WTC11 (cell line): ENCODE measurements at regions not wholly inside any gene's neighbourhood (a gene's known extent, or its start where the extent isn't known, plus 50 kb on each side); places are given as distances from the start of the nearest gene placed in this dataset.

Experiments
- ATAC-seq: fragments of 200-7000 bp; cut with Tn5 transposase; 2 replicates; pipeline ENCODE4 v1.10.0; 2021; ENCODE audit warnings: mild to moderate bottlenecking, moderate library complexity
- CTCF ChIA-PET: fragments of 300-600 bp; sonication (Branson Sonifier 250); formaldehyde crosslinking; loops from one replicate; lab custom pipeline; 2021; ENCODE audit warnings: antibody characterized with exemption; lab: Charles Lee
- POLR2A ChIA-PET: fragments of 350-600 bp; sonication (Branson Sonifier 250); formaldehyde crosslinking; loops from one replicate; lab custom pipeline; 2021; ENCODE audit warnings: antibody characterized with exemption; lab: Charles Lee
- DNase-seq: peaks from one replicate; pipeline ENCODE4 v3.0.0; 2021; ENCODE audit warnings: low spot score
- H3K27ac Mint-ChIP-seq: 2 replicates; pipeline ENCODE4 v1.8.0; 2021; ENCODE audit warnings: mixed read lengths
- H3K27me3 Mint-ChIP-seq: 2 replicates; pipeline ENCODE4 v1.8.0; 2021; ENCODE audit warnings: low read depth, mild to moderate bottlenecking, moderate library complexity, mixed read lengths
- H3K36me3 Mint-ChIP-seq: 2 replicates; pipeline ENCODE4 v1.8.0; 2021; ENCODE audit warnings: mixed read lengths
- H3K4me1 Mint-ChIP-seq: 2 replicates; pipeline ENCODE4 v1.8.0; 2022; ENCODE audit warnings: mixed read lengths
- H3K4me3 Mint-ChIP-seq: 2 replicates; pipeline ENCODE4 v1.8.0; 2021; ENCODE audit warnings: mild to moderate bottlenecking, moderate library complexity, mixed read lengths
- H3K9me3 Mint-ChIP-seq: 2 replicates; pipeline ENCODE4 v1.8.0; 2021; ENCODE audit warnings: mixed read lengths
- CREM ChIP-seq: sonication (generic); formaldehyde crosslinking; IDR thresholded peaks from 2 replicates; pipeline ENCODE4 v1.8.1; 2022; ENCODE audit warnings: mild to moderate bottlenecking, missing genetic modification reagents, moderate library complexity
- EMX1 ChIP-seq: fragments of 250-450 bp; sonication (Bioruptor Pico); IDR thresholded peaks from 2 replicates; pipeline ENCODE4 v1.8.0; 2021; ENCODE audit warnings: mild to moderate bottlenecking
- IRF2 ChIP-seq: sonication (generic); formaldehyde crosslinking; IDR thresholded peaks from 2 replicates; pipeline ENCODE4 v1.8.0; 2022; ENCODE audit warnings: low read depth, missing genetic modification reagents, borderline replicate concordance
- JAZF1 ChIP-seq: fragments of 250-450 bp; sonication (Bioruptor Pico); IDR thresholded peaks from 2 replicates; pipeline ENCODE4 v1.9.0; 2021; ENCODE audit warnings: moderate library complexity, mild to moderate bottlenecking, inconsistent platforms
- SP1 ChIP-seq: sonication (generic); formaldehyde crosslinking; conservative IDR thresholded peaks from 2 replicates; pipeline ENCODE4 v1.8.1; 2022; ENCODE audit warnings: missing genetic modification reagents
- TEAD4 ChIP-seq: sonication (generic); formaldehyde crosslinking; IDR thresholded peaks from 2 replicates; pipeline ENCODE4 v1.8.0; 2022; ENCODE audit warnings: mild to moderate bottlenecking, missing genetic modification reagents
- ZNF138 ChIP-seq: sonication (generic); formaldehyde crosslinking; conservative IDR thresholded peaks from 2 replicates; pipeline ENCODE4 v1.8.1; 2022; ENCODE audit warnings: mild to moderate bottlenecking, moderate library complexity, missing genetic modification reagents
- ZNF263 ChIP-seq: sonication (generic); formaldehyde crosslinking; IDR thresholded peaks from 2 replicates; pipeline ENCODE4 v1.8.1; 2022; ENCODE audit warnings: low read depth, mild to moderate bottlenecking, moderate library complexity, missing genetic modification reagents
- ZNF317 ChIP-seq: sonication (generic); formaldehyde crosslinking; IDR thresholded peaks from 2 replicates; pipeline ENCODE4 v1.8.1; 2023; ENCODE audit warnings: low read depth, mild to moderate bottlenecking, moderate library complexity, missing genetic modification reagents, borderline replicate concordance
- ZNF416 ChIP-seq: fragments of 250-450 bp; sonication (Bioruptor Pico); IDR thresholded peaks from 2 replicates; pipeline ENCODE4 v1.9.0; 2021; ENCODE audit warnings: mild to moderate bottlenecking, inconsistent platforms
- TF ChIP-seq, protein P1 (sequence below): sonication (generic); formaldehyde crosslinking; IDR thresholded peaks from 2 replicates; pipeline ENCODE4 v1.8.1; 2023; ENCODE audit warnings: mild to moderate bottlenecking, missing genetic modification reagents, moderate library complexity
- TF ChIP-seq, protein P2 (sequence below): sonication (generic); formaldehyde crosslinking; IDR thresholded peaks from 2 replicates; pipeline ENCODE4 v1.8.1; 2022; ENCODE audit warnings: mild to moderate bottlenecking, missing genetic modification reagents, moderate library complexity, borderline replicate concordance
- TF ChIP-seq, protein P3 (sequence below): sonication (generic); formaldehyde crosslinking; IDR thresholded peaks from 2 replicates; pipeline ENCODE4 v1.8.1; 2022; ENCODE audit warnings: missing genetic modification reagents, borderline replicate concordance
- TF ChIP-seq, protein P4 (sequence below): sonication (generic); formaldehyde crosslinking; IDR thresholded peaks from 2 replicates; pipeline ENCODE4 v1.8.1; 2023; ENCODE audit warnings: mild to moderate bottlenecking, missing genetic modification reagents, borderline replicate concordance
- TF ChIP-seq, protein P5 (sequence below): sonication (generic); formaldehyde crosslinking; IDR thresholded peaks from 2 replicates; pipeline ENCODE4 v1.8.1; 2023; ENCODE audit warnings: mild to moderate bottlenecking, missing genetic modification reagents, moderate library complexity
- TF ChIP-seq, protein P6 (sequence below): sonication (generic); formaldehyde crosslinking; IDR thresholded peaks from 2 replicates; pipeline ENCODE4 v1.8.0; 2022; ENCODE audit warnings: mild to moderate bottlenecking, missing genetic modification reagents
- TF ChIP-seq, protein P7 (sequence below): sonication (generic); formaldehyde crosslinking; conservative IDR thresholded peaks from 2 replicates; pipeline ENCODE4 v1.8.1; 2022; ENCODE audit warnings: mild to moderate bottlenecking, missing genetic modification reagents
- TF ChIP-seq, protein P8 (sequence below): sonication (generic); formaldehyde crosslinking; IDR thresholded peaks from 2 replicates; pipeline ENCODE4 v1.8.1; 2023; ENCODE audit warnings: mild to moderate bottlenecking, missing genetic modification reagents
- TF ChIP-seq, protein P9 (sequence below): sonication (generic); formaldehyde crosslinking; IDR thresholded peaks from 2 replicates; pipeline ENCODE4 v1.8.0; 2023; ENCODE audit warnings: missing genetic modification reagents

DNA sequence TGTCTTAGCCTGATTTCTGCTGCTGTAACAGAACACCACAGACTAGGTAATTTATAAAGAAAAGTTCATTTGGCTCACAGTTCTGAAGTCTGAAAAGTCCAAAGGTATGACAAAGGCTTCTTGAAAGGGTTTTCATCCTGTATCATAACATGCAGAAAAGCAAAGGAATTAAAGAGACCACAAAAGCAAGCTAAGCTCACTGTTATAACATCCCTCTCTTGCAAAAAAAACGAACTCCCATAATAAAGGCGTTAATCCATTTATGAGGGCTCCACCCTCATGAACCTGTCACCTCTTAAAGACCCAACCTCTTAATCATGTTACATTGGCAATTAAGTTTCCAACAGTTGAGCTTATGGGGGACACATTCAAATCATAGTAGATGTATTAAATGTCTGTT lies 197.9 kb downstream of the PLOD2 start (continued):
- TF ChIP-seq TEAD4 (no peak), ZNF317 (CRISPR knock-in tag) (no peak), ZNF416 (CRISPR knock-in tag) (no peak), ZNF138 (CRISPR knock-in tag) (no peak)
- TF ChIP-seq, protein P1, sequence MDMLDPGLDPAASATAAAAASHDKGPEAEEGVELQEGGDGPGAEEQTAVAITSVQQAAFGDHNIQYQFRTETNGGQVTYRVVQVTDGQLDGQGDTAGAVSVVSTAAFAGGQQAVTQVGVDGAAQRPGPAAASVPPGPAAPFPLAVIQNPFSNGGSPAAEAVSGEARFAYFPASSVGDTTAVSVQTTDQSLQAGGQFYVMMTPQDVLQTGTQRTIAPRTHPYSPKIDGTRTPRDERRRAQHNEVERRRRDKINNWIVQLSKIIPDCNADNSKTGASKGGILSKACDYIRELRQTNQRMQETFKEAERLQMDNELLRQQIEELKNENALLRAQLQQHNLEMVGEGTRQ (CRISPR knock-in tag) = no peak

DNA sequence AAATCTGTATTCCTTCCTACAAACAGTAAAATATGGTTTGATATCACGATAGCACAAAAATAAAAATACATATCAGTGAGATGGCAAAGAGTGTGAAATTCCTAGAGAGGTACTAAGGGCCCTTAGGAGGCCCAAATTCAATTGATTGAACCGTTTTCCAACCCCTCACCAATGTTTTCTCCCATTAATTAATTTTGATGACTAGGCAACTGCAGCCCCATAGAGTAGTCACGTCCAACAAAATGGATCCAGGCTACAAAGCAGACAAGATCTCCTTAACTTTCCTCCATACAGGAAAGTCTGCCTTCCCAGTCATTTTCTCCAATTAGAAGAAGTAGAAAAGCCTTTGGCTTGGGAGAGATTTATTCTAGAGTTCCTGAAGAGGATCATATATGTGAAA lies 193.9 kb downstream of the PLOD2 start:
- Mint-ChIP-seq H3K4me1 (no peaks in the 10 kb centered on the region), H3K4me3 (no peak overlapping the region), H3K36me3 (no peaks in the 10 kb centered on the region), H3K9me3 (no peaks in the 10 kb centered on the region), H3K27me3 (no peaks in the 10 kb centered on the region), H3K27ac (no peak overlapping the region)
- ChIA-PET CTCF (no interaction called here), POLR2A (interaction anchor here (0.6 kb wide), 1 partner anchor 26 kb away, joined by 3 read pairs; no protein-coding TSS in a partner anchor)
- ATAC-seq (no peak), DNase-seq (no peak)
- TF ChIP-seq, protein P2, sequence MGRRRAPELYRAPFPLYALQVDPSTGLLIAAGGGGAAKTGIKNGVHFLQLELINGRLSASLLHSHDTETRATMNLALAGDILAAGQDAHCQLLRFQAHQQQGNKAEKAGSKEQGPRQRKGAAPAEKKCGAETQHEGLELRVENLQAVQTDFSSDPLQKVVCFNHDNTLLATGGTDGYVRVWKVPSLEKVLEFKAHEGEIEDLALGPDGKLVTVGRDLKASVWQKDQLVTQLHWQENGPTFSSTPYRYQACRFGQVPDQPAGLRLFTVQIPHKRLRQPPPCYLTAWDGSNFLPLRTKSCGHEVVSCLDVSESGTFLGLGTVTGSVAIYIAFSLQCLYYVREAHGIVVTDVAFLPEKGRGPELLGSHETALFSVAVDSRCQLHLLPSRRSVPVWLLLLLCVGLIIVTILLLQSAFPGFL (CRISPR knock-in tag) = no peak
- TF ChIP-seq JAZF1 (no peak), ZNF263 (CRISPR knock-in tag) (no peak), IRF2 (CRISPR knock-in tag) (no peak), CREM (CRISPR knock-in tag) (no peak), EMX1 (CRISPR knock-in tag) (no peak), ZNF416 (CRISPR knock-in tag) (no peak), SP1 (CRISPR knock-in tag) (no peak)
- TF ChIP-seq, protein P3, sequence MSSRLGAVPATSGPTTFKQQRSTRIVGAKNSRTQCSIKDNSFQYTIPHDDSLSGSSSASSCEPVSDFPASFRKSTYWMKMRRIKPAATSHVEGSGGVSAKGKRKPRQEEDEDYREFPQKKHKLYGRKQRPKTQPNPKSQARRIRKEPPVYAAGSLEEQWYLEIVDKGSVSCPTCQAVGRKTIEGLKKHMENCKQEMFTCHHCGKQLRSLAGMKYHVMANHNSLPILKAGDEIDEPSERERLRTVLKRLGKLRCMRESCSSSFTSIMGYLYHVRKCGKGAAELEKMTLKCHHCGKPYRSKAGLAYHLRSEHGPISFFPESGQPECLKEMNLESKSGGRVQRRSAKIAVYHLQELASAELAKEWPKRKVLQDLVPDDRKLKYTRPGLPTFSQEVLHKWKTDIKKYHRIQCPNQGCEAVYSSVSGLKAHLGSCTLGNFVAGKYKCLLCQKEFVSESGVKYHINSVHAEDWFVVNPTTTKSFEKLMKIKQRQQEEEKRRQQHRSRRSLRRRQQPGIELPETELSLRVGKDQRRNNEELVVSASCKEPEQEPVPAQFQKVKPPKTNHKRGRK (CRISPR knock-in tag) = no peak
- TF ChIP-seq, protein P4, sequence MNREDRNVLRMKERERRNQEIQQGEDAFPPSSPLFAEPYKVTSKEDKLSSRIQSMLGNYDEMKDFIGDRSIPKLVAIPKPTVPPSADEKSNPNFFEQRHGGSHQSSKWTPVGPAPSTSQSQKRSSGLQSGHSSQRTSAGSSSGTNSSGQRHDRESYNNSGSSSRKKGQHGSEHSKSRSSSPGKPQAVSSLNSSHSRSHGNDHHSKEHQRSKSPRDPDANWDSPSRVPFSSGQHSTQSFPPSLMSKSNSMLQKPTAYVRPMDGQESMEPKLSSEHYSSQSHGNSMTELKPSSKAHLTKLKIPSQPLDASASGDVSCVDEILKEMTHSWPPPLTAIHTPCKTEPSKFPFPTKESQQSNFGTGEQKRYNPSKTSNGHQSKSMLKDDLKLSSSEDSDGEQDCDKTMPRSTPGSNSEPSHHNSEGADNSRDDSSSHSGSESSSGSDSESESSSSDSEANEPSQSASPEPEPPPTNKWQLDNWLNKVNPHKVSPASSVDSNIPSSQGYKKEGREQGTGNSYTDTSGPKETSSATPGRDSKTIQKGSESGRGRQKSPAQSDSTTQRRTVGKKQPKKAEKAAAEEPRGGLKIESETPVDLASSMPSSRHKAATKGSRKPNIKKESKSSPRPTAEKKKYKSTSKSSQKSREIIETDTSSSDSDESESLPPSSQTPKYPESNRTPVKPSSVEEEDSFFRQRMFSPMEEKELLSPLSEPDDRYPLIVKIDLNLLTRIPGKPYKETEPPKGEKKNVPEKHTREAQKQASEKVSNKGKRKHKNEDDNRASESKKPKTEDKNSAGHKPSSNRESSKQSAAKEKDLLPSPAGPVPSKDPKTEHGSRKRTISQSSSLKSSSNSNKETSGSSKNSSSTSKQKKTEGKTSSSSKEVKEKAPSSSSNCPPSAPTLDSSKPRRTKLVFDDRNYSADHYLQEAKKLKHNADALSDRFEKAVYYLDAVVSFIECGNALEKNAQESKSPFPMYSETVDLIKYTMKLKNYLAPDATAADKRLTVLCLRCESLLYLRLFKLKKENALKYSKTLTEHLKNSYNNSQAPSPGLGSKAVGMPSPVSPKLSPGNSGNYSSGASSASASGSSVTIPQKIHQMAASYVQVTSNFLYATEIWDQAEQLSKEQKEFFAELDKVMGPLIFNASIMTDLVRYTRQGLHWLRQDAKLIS (CRISPR knock-in tag) = no peak
- TF ChIP-seq, protein P5, sequence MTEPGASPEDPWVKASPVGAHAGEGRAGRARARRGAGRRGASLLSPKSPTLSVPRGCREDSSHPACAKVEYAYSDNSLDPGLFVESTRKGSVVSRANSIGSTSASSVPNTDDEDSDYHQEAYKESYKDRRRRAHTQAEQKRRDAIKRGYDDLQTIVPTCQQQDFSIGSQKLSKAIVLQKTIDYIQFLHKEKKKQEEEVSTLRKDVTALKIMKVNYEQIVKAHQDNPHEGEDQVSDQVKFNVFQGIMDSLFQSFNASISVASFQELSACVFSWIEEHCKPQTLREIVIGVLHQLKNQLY (CRISPR knock-in tag) = no peak
- TF ChIP-seq, protein P6, sequence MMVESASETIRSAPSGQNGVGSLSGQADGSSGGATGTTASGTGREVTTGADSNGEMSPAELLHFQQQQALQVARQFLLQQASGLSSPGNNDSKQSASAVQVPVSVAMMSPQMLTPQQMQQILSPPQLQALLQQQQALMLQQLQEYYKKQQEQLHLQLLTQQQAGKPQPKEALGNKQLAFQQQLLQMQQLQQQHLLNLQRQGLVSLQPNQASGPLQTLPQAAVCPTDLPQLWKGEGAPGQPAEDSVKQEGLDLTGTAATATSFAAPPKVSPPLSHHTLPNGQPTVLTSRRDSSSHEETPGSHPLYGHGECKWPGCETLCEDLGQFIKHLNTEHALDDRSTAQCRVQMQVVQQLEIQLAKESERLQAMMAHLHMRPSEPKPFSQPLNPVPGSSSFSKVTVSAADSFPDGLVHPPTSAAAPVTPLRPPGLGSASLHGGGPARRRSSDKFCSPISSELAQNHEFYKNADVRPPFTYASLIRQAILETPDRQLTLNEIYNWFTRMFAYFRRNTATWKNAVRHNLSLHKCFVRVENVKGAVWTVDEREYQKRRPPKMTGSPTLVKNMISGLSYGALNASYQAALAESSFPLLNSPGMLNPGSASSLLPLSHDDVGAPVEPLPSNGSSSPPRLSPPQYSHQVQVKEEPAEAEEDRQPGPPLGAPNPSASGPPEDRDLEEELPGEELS (CRISPR knock-in tag) = no peak
- TF ChIP-seq, protein P7, sequence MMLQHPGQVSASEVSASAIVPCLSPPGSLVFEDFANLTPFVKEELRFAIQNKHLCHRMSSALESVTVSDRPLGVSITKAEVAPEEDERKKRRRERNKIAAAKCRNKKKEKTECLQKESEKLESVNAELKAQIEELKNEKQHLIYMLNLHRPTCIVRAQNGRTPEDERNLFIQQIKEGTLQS = no peak
- TF ChIP-seq, protein P8, sequence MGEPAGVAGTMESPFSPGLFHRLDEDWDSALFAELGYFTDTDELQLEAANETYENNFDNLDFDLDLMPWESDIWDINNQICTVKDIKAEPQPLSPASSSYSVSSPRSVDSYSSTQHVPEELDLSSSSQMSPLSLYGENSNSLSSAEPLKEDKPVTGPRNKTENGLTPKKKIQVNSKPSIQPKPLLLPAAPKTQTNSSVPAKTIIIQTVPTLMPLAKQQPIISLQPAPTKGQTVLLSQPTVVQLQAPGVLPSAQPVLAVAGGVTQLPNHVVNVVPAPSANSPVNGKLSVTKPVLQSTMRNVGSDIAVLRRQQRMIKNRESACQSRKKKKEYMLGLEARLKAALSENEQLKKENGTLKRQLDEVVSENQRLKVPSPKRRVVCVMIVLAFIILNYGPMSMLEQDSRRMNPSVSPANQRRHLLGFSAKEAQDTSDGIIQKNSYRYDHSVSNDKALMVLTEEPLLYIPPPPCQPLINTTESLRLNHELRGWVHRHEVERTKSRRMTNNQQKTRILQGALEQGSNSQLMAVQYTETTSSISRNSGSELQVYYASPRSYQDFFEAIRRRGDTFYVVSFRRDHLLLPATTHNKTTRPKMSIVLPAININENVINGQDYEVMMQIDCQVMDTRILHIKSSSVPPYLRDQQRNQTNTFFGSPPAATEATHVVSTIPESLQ (CRISPR knock-in tag) = no peak
- TF ChIP-seq, protein P9, sequence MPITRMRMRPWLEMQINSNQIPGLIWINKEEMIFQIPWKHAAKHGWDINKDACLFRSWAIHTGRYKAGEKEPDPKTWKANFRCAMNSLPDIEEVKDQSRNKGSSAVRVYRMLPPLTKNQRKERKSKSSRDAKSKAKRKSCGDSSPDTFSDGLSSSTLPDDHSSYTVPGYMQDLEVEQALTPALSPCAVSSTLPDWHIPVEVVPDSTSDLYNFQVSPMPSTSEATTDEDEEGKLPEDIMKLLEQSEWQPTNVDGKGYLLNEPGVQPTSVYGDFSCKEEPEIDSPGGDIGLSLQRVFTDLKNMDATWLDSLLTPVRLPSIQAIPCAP (CRISPR knock-in tag) = no peak
